GM04504 (cell line): ENCODE measurements at regions not wholly inside any gene's neighbourhood (a gene's known extent, or its start where the extent isn't known, plus 50 kb on each side); places are given as distances from the start of the nearest gene placed in this dataset.
A peak's percentile ranks its signal among the peaks of the same experiment; 100 is the strongest.
"Not testable (repeated sequence)": the region's sequence is repeated elsewhere in the genome, so short reads cannot be mapped to it uniquely, and the experiment has no call there.

Experiments
- DNase-seq: peaks from one replicate; pipeline ENCODE4 v3.0.0-alpha.2; 2012; ENCODE audit warnings: low read depth

GRCh38 chr15:62218841-62219240 is 53.8 kb upstream of the C2CD4B start:
- DNase-seq = no peak

- DNase-seq = no peak
Observed at GRCh38 chr15:62219799-62220198, 54.7 kb upstream of the C2CD4B start.

GRCh38 chr15:62223020-62223419 is 57.9 kb upstream of the C2CD4B start:
- no peak for DNase-seq

GRCh38 chr15:62228604-62229003 is 63.5 kb upstream of the C2CD4B start:
- DNase-seq = no peak

- no peak for DNase-seq
Observed at GRCh38 chr15:62231856-62232255, 66.8 kb upstream of the C2CD4B start.

- DNase-seq = no peak
Observed at GRCh38 chr15:62240121-62241096, 75.3 kb upstream of the C2CD4B start.

- no peak for DNase-seq
Observed at GRCh38 chr15:62241135-62241770, 76.2 kb upstream of the C2CD4B start.

- no peak for DNase-seq
Observed at GRCh38 chr15:62242999-62243398, 77.9 kb upstream of the C2CD4B start.

- DNase-seq = no peak
Observed at GRCh38 chr15:62244762-62245161, 79.7 kb upstream of the C2CD4B start.

GRCh38 chr15:62248277-62248984 is 83.3 kb upstream of the C2CD4B start:
- no peak for DNase-seq

GRCh38 chr15:62249501-62249900 is 84.4 kb upstream of the C2CD4B start:
- DNase-seq = no peak

- no peak for DNase-seq
Observed at GRCh38 chr15:62250186-62250585, 85.1 kb upstream of the C2CD4B start.

GRCh38 chr15:62250978-62251377 is 85.9 kb upstream of the C2CD4B start:
- DNase-seq = no peak

GRCh38 chr15:62253294-62253693 is 88.2 kb upstream of the C2CD4B start:
- DNase-seq = no peak

GRCh38 chr15:62254137-62254934 is 89.3 kb upstream of the C2CD4B start:
- DNase-seq = peak; percentile 10

- not testable (repeated sequence) for DNase-seq
Observed at GRCh38 chr15:62256430-62256829, 91.3 kb upstream of the C2CD4B start.

- DNase-seq = no peak
Observed at GRCh38 chr15:62257996-62258521, 93.0 kb upstream of the C2CD4B start.

- DNase-seq = no peak
Observed at GRCh38 chr15:62262305-62262941, 97.3 kb upstream of the C2CD4B start.

- no peak for DNase-seq
Observed at GRCh38 chr15:62264196-62264595, 99.1 kb upstream of the C2CD4B start.

GRCh38 chr15:62269504-62269903 is 104.4 kb upstream of the C2CD4B start:
- no peak for DNase-seq
